Right lobe of liver (tissue), 6 donors: ENCODE measurements at regions not wholly inside any gene's neighbourhood (a gene's known extent, or its start where the extent isn't known, plus 50 kb on each side); places are given as distances from the start of the nearest gene placed in this dataset.

ENCODE experiments used
- ATAC-seq, 4 donors: fragments of 200-7000 bp; cut with Tn5 transposase; one replicate each; pipeline ENCODE4 v1.9.1; 2020; ENCODE audit warnings: mild to moderate bottlenecking in 4 of 4, moderate library complexity in 4 of 4
- DNase-seq, 3 donors: peaks; one replicate each; pipeline ENCODE4 v3.0.0-alpha.2; 2020
- H3K27ac ChIP-seq, 3 donors: fragments of 200-600 bp; one replicate each; pipeline ENCODE4 v1.8.0; 2022
- H3K27me3 ChIP-seq, 2 donors: fragments of 200-600 bp; one replicate each; pipeline ENCODE4 v1.8.0; 2022
- H3K36me3 ChIP-seq, 4 donors: fragments of 200-600 bp; sonication (generic) in 1 of 4; one replicate each; pipeline versions ENCODE4 v1.5.1 to v1.8.0; 2017 to 2022; ENCODE audit warnings: control low read depth in 1 of 4
- H3K4me1 ChIP-seq, 4 donors: fragments of 200-600 bp; sonication (generic) in 1 of 4; one replicate each; pipeline versions ENCODE4 v1.5.1 to v1.8.0; 2017 to 2022; ENCODE audit warnings: control low read depth in 1 of 4
- H3K4me3 ChIP-seq, 3 donors: fragments of 200-600 bp; one replicate each; pipeline ENCODE4 v1.8.0; 2022
- H3K9me3 ChIP-seq, 4 donors: fragments of 200-600 bp; sonication (generic) in 1 of 4; one replicate each; pipeline versions ENCODE4 v1.5.1 to v1.8.0; 2017 to 2022; ENCODE audit warnings: control low read depth in 1 of 4
- CTCF ChIP-seq, 4 donors: fragments of 200-600 bp in 3 of 4; fragments of 450-650 bp in 1 of 4; IDR thresholded peaks; one replicate each; pipeline versions ENCODE4 v1.5.1 to v1.8.0; 2016 to 2022; ENCODE audit warnings: antibody characterized with exemption in 4 of 4, mild to moderate bottlenecking in 2 of 4
- POLR2A ChIP-seq: fragments of 450-650 bp; IDR thresholded peaks from one replicate; pipeline ENCODE4 v1.6.1; 2017; ENCODE audit warnings: antibody characterized with exemption, mild to moderate bottlenecking
- WGBS: methylation state at CpG from one replicate; pipeline ENCODE4 v1.1.6; 2018; ENCODE audit warnings: low coverage, low lambda C conversion rate; ENCODE audit not compliant: insufficient coverage; ENCODE audit errors: missing lambda C conversion rate; 5-methylcytosine and 5-hydroxymethylcytosine counted together
- intact Hi-C, 2 donors: fragments of 100-400 bp; cut with DNase I; formaldehyde crosslinking; loops; one replicate each; pipeline versions ENCODE4 v1.11.2 to v1.14.1; 2022
- donor health status: DM: no; HTN: yes; CAD: no.
- donor health status: DM: no; HTN: no; CAD: no.
- donor health status: DM: no; HTN: no; CAD: no.
- donor health status: DM: no; HTN: yes; CAD: no.
- donor health status: DM: no; HTN: yes; CAD: no.

- WGBS: 29% methylated on average over 1 of the region's 1 CpG
- no peak for DNase-seq
- Histone ChIP-seq H3K4me1 (no peaks in the 10 kb centered on the region), H3K36me3 (no peaks in the 10 kb centered on the region), H3K9me3 (no peaks in the 10 kb centered on the region), H3K27ac (no peak overlapping the region), H3K4me3 (no peak overlapping the region), H3K27me3 (no peaks in the 10 kb centered on the region)
- intact Hi-C loops: no loop called here
- TF ChIP-seq POLR2A (no peak), CTCF (IDR thresholded peaks at IDR 0.05) (no peak)
- ATAC-seq: no peak
Observed at GRCh38 chr19:31894451-31894850, 451.0 kb upstream of the ZNF507 start.

- TF ChIP-seq CTCF (IDR thresholded peaks at IDR 0.05): no peak
- TF ChIP-seq POLR2A: no peak
- Histone ChIP-seq H3K27me3 (no peaks in the 10 kb centered on the region), H3K36me3 (no peaks in the 10 kb centered on the region), H3K4me1 (no peaks in the 10 kb centered on the region), H3K9me3 (no peaks in the 10 kb centered on the region), H3K27ac (no peak overlapping the region), H3K4me3 (no peak overlapping the region)
- ATAC-seq (no peak), DNase-seq (no peak)
- no CpG with 5 or more reads among the region's 3 CpGs for WGBS
- intact Hi-C loops: no loop called here
Observed at GRCh38 chr19:31897292-31897691, 448.1 kb upstream of the ZNF507 start.

- Histone ChIP-seq H3K4me1 (no peaks in the 10 kb centered on the region), H3K4me3 (no peak overlapping the region), H3K27ac (no peak overlapping the region), H3K9me3 (no peaks in the 10 kb centered on the region), H3K27me3 (no peaks in the 10 kb centered on the region), H3K36me3 (no peaks in the 10 kb centered on the region)
- no peak for TF ChIP-seq POLR2A
- TF ChIP-seq CTCF (IDR thresholded peaks at IDR 0.05): no peak
- intact Hi-C loops: no loop called here
- WGBS: 49% methylated on average over 2 of the region's 2 CpGs
- DNase-seq (no peak), ATAC-seq (no peak)
Observed at GRCh38 chr19:31900991-31901390, 444.4 kb upstream of the ZNF507 start.

- no peaks in the 10 kb centered on the region for H3K36me3 ChIP-seq
- WGBS: no CpG with 5 or more reads among the region's 1 CpG
- H3K4me1 ChIP-seq: no peaks in the 10 kb centered on the region
- no peaks in the 10 kb centered on the region for H3K27me3 ChIP-seq
- DNase-seq (no peak), ATAC-seq (no peak)
- H3K27ac ChIP-seq: no peak overlapping the region
- intact Hi-C loops: no loop called here
- H3K4me3 ChIP-seq: no peak overlapping the region
- no peak for TF ChIP-seq CTCF (IDR thresholded peaks at IDR 0.05)
- TF ChIP-seq POLR2A: no peak
- H3K9me3 ChIP-seq: no peaks in the 10 kb centered on the region
Observed at GRCh38 chr19:31902821-31903220, 442.6 kb upstream of the ZNF507 start.

GRCh38 chr19:31903979-31904378 lies 441.4 kb upstream of the ZNF507 start:
- intact Hi-C loops: no loop called here
- no peak overlapping the region for H3K4me3 ChIP-seq
- H3K36me3 ChIP-seq: no peaks in the 10 kb centered on the region
- no peak for DNase-seq
- no peaks in the 10 kb centered on the region for H3K27me3 ChIP-seq
- no peak for ATAC-seq
- no peaks in the 10 kb centered on the region for H3K4me1 ChIP-seq
- no peak overlapping the region for H3K27ac ChIP-seq
- no peaks in the 10 kb centered on the region for H3K9me3 ChIP-seq
- no peak for TF ChIP-seq POLR2A
- WGBS: 30% methylated on average over 2 of the region's 2 CpGs
